Spinal cord (tissue), 9 donors: ENCODE measurements at regions not wholly inside any gene's neighbourhood (a gene's known extent, or its start where the extent isn't known, plus 50 kb on each side); places are given as distances from the start of the nearest gene placed in this dataset.

Experiments used
- DNase-seq, 6 donors: peaks; one replicate each; pipeline versions ENCODE4 v3.0.0 to v3.0.0-alpha.2; 2013 to 2015; ENCODE audit warnings: low spot score in 6 of 6, low read depth in 4 of 6
- H3K27ac ChIP-seq: one replicate; pipeline ENCODE4 v1.5.1; 2013; ENCODE audit warnings: low read depth, low read length, control low read depth
- H3K27me3 ChIP-seq: one replicate; pipeline ENCODE4 v1.6.1; 2013; ENCODE audit warnings: low read length; ENCODE audit not compliant: control insufficient read depth, insufficient read depth
- H3K36me3 ChIP-seq: one replicate; pipeline ENCODE4 v1.6.1; 2013; ENCODE audit warnings: low read length; ENCODE audit not compliant: control insufficient read depth, insufficient read depth
- H3K4me1 ChIP-seq: one replicate; pipeline ENCODE4 v1.6.1; 2013; ENCODE audit warnings: low read length; ENCODE audit not compliant: control insufficient read depth, insufficient read depth
- H3K4me3 ChIP-seq: one replicate; pipeline ENCODE4 v1.5.1; 2013; ENCODE audit warnings: low read depth, low read length, control low read depth
- H3K9me3 ChIP-seq: one replicate; pipeline ENCODE4 v1.6.1; 2013; ENCODE audit warnings: low read length; ENCODE audit not compliant: control insufficient read depth, insufficient read depth
- WGBS: methylation state at CpG from one replicate; pipeline ENCODE4 v1.1.5; 2013; ENCODE audit warnings: missing lambda C conversion rate; ENCODE audit not compliant: insufficient coverage; 5-methylcytosine and 5-hydroxymethylcytosine counted together
- donor health status: healthy.

DNA sequence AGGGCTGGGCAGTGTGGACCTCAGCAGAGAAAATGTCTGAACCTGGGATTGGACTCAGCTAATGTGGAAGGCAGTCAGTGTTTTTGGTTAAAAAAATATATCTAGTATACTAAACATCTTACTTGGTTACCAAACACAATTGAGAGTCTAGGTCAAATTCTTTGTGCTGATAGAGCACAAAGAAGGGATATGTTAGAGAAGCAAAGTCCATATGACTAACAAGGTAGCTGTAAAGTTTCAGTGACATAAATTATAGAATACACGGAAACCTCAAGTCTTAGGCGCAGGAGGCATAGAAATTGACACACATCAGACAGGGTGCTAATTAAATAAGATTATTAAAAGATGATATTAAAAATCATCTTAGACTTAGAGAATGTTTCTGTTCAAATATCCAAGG is 718.3 kb downstream of the TLR4 start:
- no peak for DNase-seq
- WGBS, result no CpG with 5 or more reads among the region's 2 CpGs
- Histone ChIP-seq H3K4me3 (no peak overlapping the region), H3K4me1 (no peaks in the 10 kb centered on the region), H3K36me3 (no peaks in the 10 kb centered on the region), H3K27ac (no peak overlapping the region), H3K27me3 (no peaks in the 10 kb centered on the region), H3K9me3 (no peaks in the 10 kb centered on the region)

DNA sequence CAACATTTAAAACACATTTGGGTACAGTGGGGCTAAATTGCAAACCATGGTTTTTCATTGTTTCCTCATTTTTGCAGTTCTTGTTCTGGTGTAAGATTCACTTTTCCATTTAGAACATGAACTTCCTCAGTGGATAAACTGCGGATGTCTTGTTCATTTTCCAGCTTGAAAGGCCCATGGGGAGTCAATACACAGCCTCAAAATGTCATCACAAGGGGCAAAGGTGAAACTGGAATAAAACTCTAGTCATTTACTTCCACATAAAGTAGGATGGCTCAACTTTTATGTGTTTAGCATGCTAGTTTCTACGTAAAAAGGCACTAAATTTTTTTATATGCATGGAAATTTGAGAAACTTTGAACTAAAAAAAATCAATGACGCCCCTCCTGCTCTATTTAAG is 718.8 kb downstream of the TLR4 start:
- H3K27ac ChIP-seq, result no peak overlapping the region
- no peak for DNase-seq
- H3K4me1 ChIP-seq, result no peaks in the 10 kb centered on the region
- H3K27me3 ChIP-seq, result no peaks in the 10 kb centered on the region
- no peaks in the 10 kb centered on the region for H3K9me3 ChIP-seq
- no peak overlapping the region for H3K4me3 ChIP-seq
- H3K36me3 ChIP-seq, result no peaks in the 10 kb centered on the region
- WGBS, result no CpG with 5 or more reads among the region's 3 CpGs

DNA sequence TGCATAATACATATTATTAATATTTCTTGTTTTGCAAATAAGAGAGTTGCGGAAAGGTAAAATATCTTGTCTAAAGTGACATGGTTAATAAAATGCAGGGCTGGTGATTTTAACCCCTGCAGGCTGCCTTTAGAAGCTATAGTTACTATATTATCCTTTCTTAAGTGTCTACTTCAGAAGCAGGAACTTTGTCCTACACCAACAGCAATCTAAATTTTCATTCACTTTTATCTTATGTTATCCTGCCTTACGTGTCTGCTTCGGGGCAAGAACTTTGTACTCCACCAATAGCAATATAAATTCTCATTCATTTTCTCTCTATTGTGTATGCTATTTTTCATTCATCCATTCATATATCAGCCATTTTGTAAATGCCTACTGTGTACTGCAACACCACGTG is 719.5 kb downstream of the TLR4 start:
- Histone ChIP-seq H3K4me1 (no peaks in the 10 kb centered on the region), H3K4me3 (no peak overlapping the region), H3K27me3 (no peaks in the 10 kb centered on the region), H3K27ac (no peak overlapping the region), H3K36me3 (no peaks in the 10 kb centered on the region), H3K9me3 (no peaks in the 10 kb centered on the region)
- no CpG with 5 or more reads among the region's 4 CpGs for WGBS
- no peak for DNase-seq

DNA sequence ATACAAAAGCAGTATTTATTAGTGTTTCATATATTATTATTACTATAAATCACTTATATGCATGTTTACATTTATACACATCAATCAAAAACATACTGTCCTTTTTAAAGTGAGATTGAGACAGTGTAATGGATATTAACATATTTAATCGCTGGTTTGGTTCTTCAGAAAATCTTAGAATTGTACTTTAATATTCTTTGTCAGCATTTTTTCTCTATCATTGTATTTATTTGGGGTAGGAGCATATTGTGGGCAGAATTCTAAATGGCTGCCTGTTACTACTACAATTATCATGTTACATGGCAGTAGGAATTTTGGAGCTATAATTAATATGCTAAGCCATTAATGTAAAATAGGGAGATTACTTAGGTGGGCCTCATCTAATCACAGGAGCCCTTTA is 722.6 kb downstream of the TLR4 start:
- DNase-seq, result no peak
- H3K9me3 ChIP-seq, result peaks cover 2% of the 10 kb centered on the region
- H3K4me1 ChIP-seq, result no peaks in the 10 kb centered on the region
- no peaks in the 10 kb centered on the region for H3K27me3 ChIP-seq
- H3K27ac ChIP-seq, result no peak overlapping the region
- no CpG with 5 or more reads among the region's 1 CpG for WGBS
- no peaks in the 10 kb centered on the region for H3K36me3 ChIP-seq
- no peak overlapping the region for H3K4me3 ChIP-seq

DNA sequence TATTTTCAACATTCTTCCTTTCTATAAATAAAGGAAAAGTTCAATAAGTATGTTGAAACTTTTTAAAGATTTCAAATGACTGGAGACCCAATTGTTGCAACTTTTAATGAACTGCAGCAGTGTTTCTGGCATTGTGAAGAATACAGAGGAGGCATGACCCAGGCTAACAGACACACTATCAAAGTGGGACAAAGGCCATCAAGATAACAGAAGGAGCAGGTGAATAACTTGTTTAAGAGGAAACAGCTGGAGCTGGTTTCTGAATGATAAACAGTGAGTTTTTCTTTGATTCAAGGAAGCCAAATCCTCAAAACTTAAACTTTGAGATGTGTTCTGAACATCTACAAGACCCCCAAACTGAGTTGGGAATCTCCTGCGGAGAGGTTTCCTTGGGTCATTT is 734.6 kb downstream of the TLR4 start:
- Histone ChIP-seq H3K9me3 (no peaks in the 10 kb centered on the region), H3K27ac (no peak overlapping the region), H3K4me1 (no peaks in the 10 kb centered on the region), H3K4me3 (no peak overlapping the region), H3K27me3 (no peaks in the 10 kb centered on the region), H3K36me3 (no peaks in the 10 kb centered on the region)
- DNase-seq, result no peak
- 100% methylated on average over 1 of the region's 1 CpG for WGBS

DNA sequence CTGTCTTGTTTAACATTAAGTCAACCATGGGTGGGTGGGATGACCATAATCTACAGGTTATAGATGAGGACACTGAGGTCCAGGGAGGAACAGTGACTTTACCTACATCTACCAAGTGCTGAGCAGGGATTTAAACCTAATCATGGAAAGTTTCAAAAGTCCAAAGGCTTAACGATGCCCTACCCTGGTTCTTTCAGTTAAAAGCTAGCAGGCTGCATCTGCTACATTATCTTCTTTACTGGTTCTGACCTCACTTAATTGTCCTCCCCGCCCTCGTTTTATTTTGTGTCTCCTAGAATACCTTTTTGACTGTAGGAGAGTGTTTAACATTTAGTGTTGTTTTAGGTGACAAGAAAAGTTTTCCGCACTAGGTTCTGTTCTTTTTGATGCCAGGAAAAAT is 735.2 kb downstream of the TLR4 start:
- Histone ChIP-seq H3K9me3 (no peaks in the 10 kb centered on the region), H3K27me3 (no peaks in the 10 kb centered on the region), H3K4me3 (no peak overlapping the region), H3K27ac (no peak overlapping the region), H3K4me1 (no peaks in the 10 kb centered on the region), H3K36me3 (no peaks in the 10 kb centered on the region)
- 100% methylated on average over 1 of the region's 4 CpGs for WGBS
- no peak for DNase-seq

DNA sequence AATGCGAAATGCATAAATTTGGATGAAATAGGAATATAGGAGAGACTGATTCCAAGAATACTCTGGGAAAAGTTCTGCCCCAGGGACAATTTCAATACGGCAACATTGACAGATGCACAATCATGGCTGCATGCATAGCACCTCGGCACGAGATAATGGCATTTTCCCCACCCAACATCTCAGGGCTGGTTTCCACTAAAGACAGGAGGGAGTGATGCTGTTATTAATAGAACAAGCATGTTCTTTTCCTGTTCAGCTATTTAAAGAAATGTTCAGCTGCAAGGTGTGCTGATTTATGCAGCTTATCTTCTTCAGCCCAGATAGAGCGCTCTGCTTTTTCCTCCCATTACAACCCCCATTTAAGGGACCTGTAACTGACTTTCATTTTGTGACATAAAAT is 740.2 kb downstream of the TLR4 start:
- no peak overlapping the region for H3K4me3 ChIP-seq
- no peaks in the 10 kb centered on the region for H3K36me3 ChIP-seq
- H3K4me1 ChIP-seq, result no peaks in the 10 kb centered on the region
- WGBS, result 100% methylated on average over 1 of the region's 5 CpGs
- DNase-seq, result peak in 1 of 6 donors; percentile 20
- no peaks in the 10 kb centered on the region for H3K9me3 ChIP-seq
- no peak overlapping the region for H3K27ac ChIP-seq
- H3K27me3 ChIP-seq, result no peaks in the 10 kb centered on the region

DNA sequence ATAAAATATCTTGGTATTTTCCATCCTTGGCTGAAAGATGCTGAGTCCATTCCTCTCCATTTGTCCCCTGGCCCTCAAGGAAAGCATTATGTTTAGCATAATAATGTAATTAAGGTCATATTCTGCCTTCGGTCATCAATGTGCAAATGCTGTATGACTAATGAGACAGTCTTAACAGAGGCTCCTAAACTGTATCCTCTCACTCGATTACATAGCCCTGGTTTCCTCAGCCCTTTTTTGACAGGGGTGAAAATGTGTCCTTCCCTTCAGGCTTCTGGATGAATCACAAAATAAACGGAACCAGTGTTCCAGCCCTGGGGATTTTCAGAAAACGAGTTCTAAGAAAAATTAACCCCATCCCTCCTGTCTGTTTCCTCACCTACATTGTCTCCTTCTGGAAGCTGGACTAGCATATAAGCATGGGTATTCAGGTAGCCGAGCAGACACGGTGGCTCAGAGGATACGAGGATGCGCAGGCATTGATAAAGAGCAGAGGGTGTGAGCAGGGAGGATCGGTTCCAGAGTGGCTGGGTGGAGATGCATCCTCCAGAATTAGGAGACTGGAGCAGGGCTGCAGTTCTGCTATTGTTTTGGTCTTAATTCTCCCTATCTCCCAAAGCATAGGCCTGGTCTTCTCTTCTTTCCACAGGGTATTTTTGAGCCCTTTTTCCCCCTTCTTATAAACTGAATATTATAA is 742.9 kb downstream of the TLR4 start:
- H3K4me3 ChIP-seq, result no peak overlapping the region
- 61% methylated on average over 6 of the region's 9 CpGs for WGBS
- H3K27me3 ChIP-seq, result no peaks in the 10 kb centered on the region
- DNase-seq, result peak in 2 of 6 donors; percentile 22 to 64
- H3K4me1 ChIP-seq, result no peaks in the 10 kb centered on the region
- H3K27ac ChIP-seq, result no peak overlapping the region
- no peaks in the 10 kb centered on the region for H3K9me3 ChIP-seq
- H3K36me3 ChIP-seq, result no peaks in the 10 kb centered on the region

DNA sequence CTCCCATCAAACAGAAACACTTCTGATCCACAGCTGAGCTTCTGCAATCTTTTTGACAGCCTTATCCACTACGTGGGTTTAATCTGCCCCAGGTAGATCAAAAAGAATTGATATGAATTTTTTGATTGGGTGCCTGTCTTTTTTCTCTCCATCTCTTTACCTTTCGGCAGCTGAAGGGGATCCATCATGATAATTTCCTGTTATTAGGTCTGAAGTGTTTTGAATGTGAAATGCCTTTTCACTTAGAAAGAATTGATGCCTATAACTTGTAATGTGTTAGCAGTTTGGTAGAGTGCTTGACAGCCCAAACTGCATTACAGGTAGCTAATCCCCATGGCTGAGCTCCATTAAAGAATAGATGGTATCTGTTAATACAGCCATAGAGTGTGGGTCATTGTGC is 745.4 kb downstream of the TLR4 start:
- no peaks in the 10 kb centered on the region for H3K36me3 ChIP-seq
- no peak overlapping the region for H3K4me3 ChIP-seq
- no peaks in the 10 kb centered on the region for H3K4me1 ChIP-seq
- H3K27me3 ChIP-seq, result no peaks in the 10 kb centered on the region
- H3K27ac ChIP-seq, result no peak overlapping the region
- DNase-seq, result peak in 1 of 6 donors; percentile 54
- no peaks in the 10 kb centered on the region for H3K9me3 ChIP-seq
- no CpG with 5 or more reads among the region's 2 CpGs for WGBS

DNA sequence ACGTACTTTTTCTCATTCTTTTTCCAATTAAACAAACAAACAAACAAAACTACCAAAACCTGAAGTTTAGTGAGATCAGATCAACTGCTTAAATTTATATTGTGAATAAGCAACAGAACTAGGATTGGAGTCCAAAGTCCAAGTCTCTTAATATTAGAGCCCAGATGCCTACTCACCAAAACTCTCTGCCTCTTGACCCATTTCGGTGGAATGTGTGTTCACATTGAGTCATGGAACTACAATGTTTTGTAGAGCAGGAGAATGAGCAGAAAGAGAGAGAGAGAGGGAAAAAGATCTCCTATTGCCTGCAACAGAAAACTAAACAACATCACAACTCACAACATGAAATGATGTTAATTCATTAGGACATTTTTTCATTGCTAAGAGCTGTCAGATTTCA is 751.1 kb downstream of the TLR4 start:
- Histone ChIP-seq H3K36me3 (no peaks in the 10 kb centered on the region), H3K9me3 (no peaks in the 10 kb centered on the region), H3K27ac (no peak overlapping the region), H3K4me3 (no peak overlapping the region), H3K27me3 (no peaks in the 10 kb centered on the region), H3K4me1 (no peaks in the 10 kb centered on the region)
- no peak for DNase-seq
- no CpG with 5 or more reads among the region's 2 CpGs for WGBS
